ENCODE measurements at regions not wholly inside any gene's neighbourhood (a gene's known extent, or its start where the extent isn't known, plus 50 kb on each side); places are given as distances from the start of the nearest gene placed in this dataset.

DNA sequence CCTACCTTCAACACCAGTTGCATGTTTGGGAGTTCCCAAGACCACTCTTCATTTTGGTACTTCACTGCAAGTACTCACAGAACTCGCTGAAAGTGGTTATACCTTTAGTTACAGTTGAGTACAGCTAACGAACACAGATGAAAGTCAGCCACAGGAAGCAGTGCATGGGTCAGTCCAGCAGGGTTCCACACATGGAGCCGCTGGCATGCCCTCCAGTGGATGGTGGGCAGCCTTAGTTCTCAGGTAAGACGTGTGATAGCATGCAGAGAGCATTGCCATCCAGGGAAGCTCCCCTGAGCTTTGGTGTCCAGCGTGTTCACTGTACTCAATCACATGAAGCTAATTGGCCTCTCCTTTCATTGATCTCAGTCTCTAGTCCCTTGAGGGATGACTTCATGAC is 815.3 kb downstream of the RNF144A start:
- Histone ChIP-seq H3K36me3 (ENCODE audit: control insufficient read depth in 3 of 3, insufficient read depth in 3 of 3, low read length in 3 of 3) (no peaks in the 10 kb centered on the region), H3K9ac (ENCODE audit: low read depth in 1 of 3, low read length in 3 of 3) (no peak overlapping the region), H3K27me3 (ENCODE audit: control insufficient read depth in 3 of 3, insufficient read depth in 3 of 3, low read length in 3 of 3) (peaks cover 0 to 3% (median 0%) of the 10 kb centered on the region in 3 donors), H3K27ac (ENCODE audit: low read depth, low read length) (no peak overlapping the region), H3K9me3 (ENCODE audit: control insufficient read depth in 3 of 3, low read length in 3 of 3) (no peaks in the 10 kb centered on the region), H3K4me3 (ENCODE audit: low read length in 3 of 3) (no peak overlapping the region), H3K4me1 (ENCODE audit: control insufficient read depth in 3 of 3, insufficient read depth in 3 of 3, low read length in 3 of 3) (no peaks in the 10 kb centered on the region)

DNA sequence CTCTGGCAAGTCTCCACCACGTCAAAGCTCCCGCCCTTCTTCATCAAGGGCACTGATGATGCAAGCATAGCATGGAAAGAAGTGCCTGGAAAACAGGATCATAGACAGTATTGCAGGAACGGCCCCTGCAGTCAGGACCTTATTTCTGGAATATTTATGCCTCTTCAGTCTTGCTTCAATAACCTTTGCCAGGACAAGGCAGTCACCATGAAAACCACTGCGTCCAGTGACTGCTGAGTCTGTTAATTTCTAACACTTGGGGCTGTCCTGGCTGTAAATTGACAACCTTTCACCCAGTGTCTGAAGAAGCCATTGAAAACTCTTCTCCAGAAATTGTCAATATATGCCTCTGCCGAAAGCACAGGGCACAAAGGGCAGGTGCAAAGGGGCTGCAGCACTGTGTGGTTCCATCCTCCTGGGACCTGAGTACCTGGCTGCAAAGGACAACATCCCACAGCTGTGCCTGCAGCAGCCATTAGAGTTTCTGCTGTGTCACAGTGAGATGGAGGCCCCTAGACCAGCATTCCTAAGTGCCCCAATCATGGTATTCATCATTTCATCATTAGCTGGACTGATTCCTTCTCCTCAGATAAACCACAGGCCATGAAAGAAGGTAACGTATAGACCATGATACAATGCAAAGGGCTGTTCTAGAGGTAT is 819.6 kb downstream of the RNF144A start:
- Histone ChIP-seq H3K4me1 (ENCODE audit: control insufficient read depth in 3 of 3, insufficient read depth in 3 of 3, low read length in 3 of 3) (no peaks in the 10 kb centered on the region), H3K4me3 (ENCODE audit: low read length in 3 of 3) (no peak overlapping the region), H3K27me3 (ENCODE audit: control insufficient read depth in 3 of 3, insufficient read depth in 3 of 3, low read length in 3 of 3) (no peaks in the 10 kb centered on the region), H3K36me3 (ENCODE audit: control insufficient read depth in 3 of 3, insufficient read depth in 3 of 3, low read length in 3 of 3) (no peaks in the 10 kb centered on the region), H3K27ac (ENCODE audit: low read depth, low read length) (no peak overlapping the region), H3K9me3 (ENCODE audit: control insufficient read depth in 3 of 3, low read length in 3 of 3) (no peaks in the 10 kb centered on the region), H3K9ac (ENCODE audit: low read depth in 1 of 3, low read length in 3 of 3) (no peak overlapping the region)

DNA sequence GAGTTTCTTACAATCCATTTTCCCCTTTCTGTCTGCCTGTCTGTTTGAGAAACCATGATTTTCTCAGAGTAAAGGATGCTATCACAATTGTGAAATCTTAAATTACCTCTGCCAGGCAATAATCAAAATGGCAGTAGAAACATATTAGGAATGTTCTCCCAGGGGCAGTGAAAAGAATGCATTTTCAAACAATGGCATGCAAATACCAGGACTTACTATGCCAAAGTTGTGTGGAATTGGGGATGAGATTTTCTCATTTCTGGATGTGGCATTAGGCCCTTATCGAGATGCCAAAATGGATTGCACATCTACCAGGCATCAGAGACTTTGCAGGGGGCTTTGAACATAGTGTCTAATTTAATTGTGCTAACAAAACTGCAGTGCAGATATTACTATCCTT is 821.4 kb downstream of the RNF144A start:
- Histone ChIP-seq H3K9ac (ENCODE audit: low read depth in 1 of 3, low read length in 3 of 3) (no peak overlapping the region), H3K27me3 (ENCODE audit: control insufficient read depth in 3 of 3, insufficient read depth in 3 of 3, low read length in 3 of 3) (no peaks in the 10 kb centered on the region), H3K4me1 (ENCODE audit: control insufficient read depth in 3 of 3, insufficient read depth in 3 of 3, low read length in 3 of 3) (no peaks in the 10 kb centered on the region), H3K4me3 (ENCODE audit: low read length in 3 of 3) (no peak overlapping the region), H3K9me3 (ENCODE audit: control insufficient read depth in 3 of 3, low read length in 3 of 3) (no peaks in the 10 kb centered on the region), H3K27ac (ENCODE audit: low read depth, low read length) (no peak overlapping the region), H3K36me3 (ENCODE audit: control insufficient read depth in 3 of 3, insufficient read depth in 3 of 3, low read length in 3 of 3) (no peaks in the 10 kb centered on the region)

DNA sequence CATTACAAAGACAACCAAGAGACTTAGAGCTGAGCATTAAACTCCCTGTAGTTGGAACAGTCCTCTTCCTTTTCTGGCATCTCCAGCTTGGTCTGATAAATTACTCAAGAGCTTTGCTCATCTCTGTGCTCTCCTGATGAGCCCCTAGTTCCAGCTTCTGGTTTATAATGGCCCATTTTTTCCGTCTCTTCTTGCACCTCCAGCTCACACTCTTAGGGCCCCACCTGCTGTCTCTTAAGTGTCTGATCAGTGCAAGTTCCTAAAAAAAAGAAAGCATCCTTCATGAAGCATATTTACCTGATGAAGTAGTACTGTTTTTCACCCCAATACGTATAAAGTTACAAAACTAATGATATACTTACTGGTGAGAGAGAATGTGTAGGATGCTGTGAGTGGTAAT is 822.9 kb downstream of the RNF144A start:
- Histone ChIP-seq H3K36me3 (ENCODE audit: control insufficient read depth in 3 of 3, insufficient read depth in 3 of 3, low read length in 3 of 3) (no peaks in the 10 kb centered on the region), H3K9me3 (ENCODE audit: control insufficient read depth in 3 of 3, low read length in 3 of 3) (no peaks in the 10 kb centered on the region), H3K4me1 (ENCODE audit: control insufficient read depth in 3 of 3, insufficient read depth in 3 of 3, low read length in 3 of 3) (no peaks in the 10 kb centered on the region), H3K27me3 (ENCODE audit: control insufficient read depth in 3 of 3, insufficient read depth in 3 of 3, low read length in 3 of 3) (no peaks in the 10 kb centered on the region), H3K4me3 (ENCODE audit: low read length in 3 of 3) (no peak overlapping the region), H3K9ac (ENCODE audit: low read depth in 1 of 3, low read length in 3 of 3) (no peak overlapping the region), H3K27ac (ENCODE audit: low read depth, low read length) (no peak overlapping the region)

DNA sequence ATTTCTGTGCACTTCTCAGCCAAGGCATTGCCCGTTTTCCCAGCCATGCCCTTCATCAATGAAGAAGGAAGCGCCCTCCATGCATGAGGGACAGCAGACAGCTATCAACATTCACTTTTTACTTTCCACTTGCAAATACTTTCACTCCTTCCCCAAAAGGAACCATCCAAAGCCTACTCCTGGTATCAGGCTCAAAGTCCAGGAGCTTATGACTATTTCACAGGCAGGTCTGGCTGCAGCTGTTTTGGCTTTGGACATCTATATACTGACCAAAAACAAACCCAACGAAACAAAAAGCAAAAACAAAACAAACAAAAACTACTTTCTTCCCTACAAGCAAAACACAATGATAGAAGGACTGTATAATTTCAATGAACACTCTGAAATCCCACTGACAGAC is 825.1 kb downstream of the RNF144A start:
- no peaks in the 10 kb centered on the region for H3K36me3 ChIP-seq (ENCODE audit: control insufficient read depth in 3 of 3, insufficient read depth in 3 of 3, low read length in 3 of 3)
- no peaks in the 10 kb centered on the region for H3K9me3 ChIP-seq (ENCODE audit: control insufficient read depth in 3 of 3, low read length in 3 of 3)
- H3K27me3 ChIP-seq (ENCODE audit: control insufficient read depth in 3 of 3, insufficient read depth in 3 of 3, low read length in 3 of 3), result no peaks in the 10 kb centered on the region
- no peak overlapping the region for H3K9ac ChIP-seq (ENCODE audit: low read depth in 1 of 3, low read length in 3 of 3)
- no peaks in the 10 kb centered on the region for H3K4me1 ChIP-seq (ENCODE audit: control insufficient read depth in 3 of 3, insufficient read depth in 3 of 3, low read length in 3 of 3)
- no peak overlapping the region for H3K27ac ChIP-seq (ENCODE audit: low read depth, low read length)
- no peak overlapping the region for H3K4me3 ChIP-seq (ENCODE audit: low read length in 3 of 3)

DNA sequence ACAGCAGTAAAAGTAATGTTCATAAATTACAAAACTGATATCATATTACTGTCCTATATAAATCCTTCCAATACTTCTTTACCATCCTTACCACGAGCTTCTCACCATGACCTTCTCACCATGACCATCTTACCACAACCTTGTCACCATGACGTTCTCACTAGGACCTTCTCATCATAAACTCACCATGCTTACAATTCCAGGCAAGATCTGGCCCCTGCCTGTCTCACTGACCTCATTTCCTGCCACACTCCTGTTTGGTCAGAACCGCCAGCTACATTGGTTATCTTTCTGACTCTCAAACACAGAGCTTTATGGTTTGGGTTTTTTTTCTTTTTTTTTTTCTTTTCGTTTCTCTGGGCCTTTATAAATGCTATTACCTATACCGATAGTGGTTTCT is 827.6 kb downstream of the RNF144A start:
- no peak overlapping the region for H3K9ac ChIP-seq (ENCODE audit: low read depth in 1 of 3, low read length in 3 of 3)

DNA sequence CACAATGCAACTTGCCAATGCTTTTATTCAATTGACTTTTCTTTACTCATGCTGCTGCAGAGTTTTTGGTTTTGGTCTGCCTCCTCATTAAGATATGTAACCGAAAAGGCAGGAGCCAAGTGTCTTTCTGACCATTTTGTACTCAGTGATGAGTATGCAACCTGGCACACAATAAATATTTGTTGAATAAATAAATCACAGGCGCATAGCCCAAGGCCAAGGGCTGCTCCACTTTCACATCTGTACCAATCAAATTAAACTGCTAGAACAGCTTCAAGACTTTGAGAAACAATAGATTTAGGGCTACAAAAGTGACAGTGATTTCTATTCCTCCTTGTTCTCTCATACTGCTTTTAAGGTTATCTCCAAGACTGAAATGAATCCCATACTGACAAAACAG is 828.2 kb downstream of the RNF144A start:
- H3K27me3 ChIP-seq (ENCODE audit: control insufficient read depth in 3 of 3, insufficient read depth in 3 of 3, low read length in 3 of 3), result no peaks in the 10 kb centered on the region
- H3K4me3 ChIP-seq (ENCODE audit: low read length in 3 of 3), result no peak overlapping the region
- H3K36me3 ChIP-seq (ENCODE audit: control insufficient read depth in 3 of 3, insufficient read depth in 3 of 3, low read length in 3 of 3), result no peaks in the 10 kb centered on the region
- H3K9me3 ChIP-seq (ENCODE audit: control insufficient read depth in 3 of 3, low read length in 3 of 3), result no peaks in the 10 kb centered on the region
- H3K9ac ChIP-seq (ENCODE audit: low read depth in 1 of 3, low read length in 3 of 3), result no peak overlapping the region
- no peaks in the 10 kb centered on the region for H3K4me1 ChIP-seq (ENCODE audit: control insufficient read depth in 3 of 3, insufficient read depth in 3 of 3, low read length in 3 of 3)
- H3K27ac ChIP-seq (ENCODE audit: low read depth, low read length), result no peak overlapping the region

More for the DNA sequence above, 827.6 kb downstream of the RNF144A start:
- Histone ChIP-seq H3K9me3 (ENCODE audit: control insufficient read depth in 3 of 3, low read length in 3 of 3) (no peaks in the 10 kb centered on the region), H3K4me3 (ENCODE audit: low read length in 3 of 3) (no peak overlapping the region), H3K36me3 (ENCODE audit: control insufficient read depth in 3 of 3, insufficient read depth in 3 of 3, low read length in 3 of 3) (no peaks in the 10 kb centered on the region), H3K27me3 (ENCODE audit: control insufficient read depth in 3 of 3, insufficient read depth in 3 of 3, low read length in 3 of 3) (no peaks in the 10 kb centered on the region), H3K4me1 (ENCODE audit: control insufficient read depth in 3 of 3, insufficient read depth in 3 of 3, low read length in 3 of 3) (no peaks in the 10 kb centered on the region), H3K27ac (ENCODE audit: low read depth, low read length) (no peak overlapping the region)

DNA sequence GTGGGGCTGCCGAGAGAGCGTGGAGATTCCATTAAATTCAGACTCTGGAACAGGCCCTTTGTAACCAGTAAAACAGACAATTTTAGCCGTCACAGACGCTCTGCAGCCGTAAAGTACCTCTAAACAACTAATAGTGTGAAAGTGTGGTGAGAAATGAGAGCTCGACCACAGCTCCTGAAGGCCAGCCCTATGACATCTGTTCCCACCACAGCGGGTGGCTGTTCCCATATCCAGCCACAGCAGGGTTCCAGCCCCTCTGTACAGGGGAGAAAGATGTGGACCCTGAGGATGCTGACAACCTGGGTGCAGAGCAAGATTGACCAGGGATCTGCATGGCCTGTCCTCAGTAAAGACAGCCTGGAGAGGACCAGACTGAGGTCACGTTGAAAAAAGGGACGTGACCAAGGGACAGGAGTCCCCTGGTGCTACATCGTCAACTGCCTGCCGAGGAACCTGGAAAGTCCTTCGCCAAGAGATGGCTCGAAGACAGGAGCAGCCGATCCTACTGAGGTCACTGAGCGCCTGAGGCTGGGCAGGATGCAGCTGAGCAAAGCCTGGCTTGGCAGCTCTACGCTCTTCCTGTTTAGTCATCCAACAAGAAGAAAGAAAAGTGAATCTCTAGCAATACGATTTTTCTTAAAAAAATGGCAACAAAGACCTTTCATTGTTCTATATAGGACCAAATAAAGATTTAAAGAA is 831.7 kb downstream of the RNF144A start:
- no peak overlapping the region for H3K4me3 ChIP-seq (ENCODE audit: low read length in 3 of 3)
- no peaks in the 10 kb centered on the region for H3K4me1 ChIP-seq (ENCODE audit: control insufficient read depth in 3 of 3, insufficient read depth in 3 of 3, low read length in 3 of 3)
- no peak overlapping the region for H3K9ac ChIP-seq (ENCODE audit: low read depth in 1 of 3, low read length in 3 of 3)
- H3K27ac ChIP-seq (ENCODE audit: low read depth, low read length), result no peak overlapping the region
- H3K36me3 ChIP-seq (ENCODE audit: control insufficient read depth in 3 of 3, insufficient read depth in 3 of 3, low read length in 3 of 3), result no peaks in the 10 kb centered on the region
- no peaks in the 10 kb centered on the region for H3K27me3 ChIP-seq (ENCODE audit: control insufficient read depth in 3 of 3, insufficient read depth in 3 of 3, low read length in 3 of 3)
- H3K9me3 ChIP-seq (ENCODE audit: control insufficient read depth in 3 of 3, low read length in 3 of 3), result peaks cover 0 to 7% (median under 1%) of the 10 kb centered on the region in 3 donors

DNA sequence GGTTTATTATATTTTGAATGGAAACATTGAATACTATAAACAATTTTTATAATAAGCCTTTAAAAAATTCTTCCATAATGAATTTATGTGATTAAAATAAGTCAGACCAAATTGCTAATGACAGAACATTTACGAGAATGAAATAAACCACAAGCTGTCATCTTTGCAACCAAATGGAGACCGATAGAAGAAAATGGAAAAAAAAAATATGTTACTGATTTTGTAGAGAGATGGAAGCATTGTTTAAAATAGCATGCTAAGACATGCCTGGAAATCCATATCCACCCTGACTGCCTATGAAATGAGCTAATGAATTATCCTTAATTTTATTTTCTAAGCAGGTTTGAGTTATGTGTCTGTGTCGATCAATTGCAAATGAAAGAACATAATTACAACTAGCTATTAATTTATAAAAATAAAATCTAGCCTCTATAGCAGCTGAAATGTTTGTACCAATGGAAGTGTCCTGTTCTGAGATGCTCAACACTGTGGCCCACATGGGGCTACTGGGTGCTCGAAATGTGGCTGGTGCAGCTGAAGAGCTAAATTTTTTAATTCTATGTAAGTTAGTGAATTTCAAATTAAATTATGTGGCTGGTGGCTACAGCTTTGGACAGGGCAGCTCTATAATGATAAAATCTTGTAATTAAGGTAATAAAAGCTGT is 832.8 kb downstream of the RNF144A start:
- Histone ChIP-seq H3K9ac (ENCODE audit: low read depth in 1 of 3, low read length in 3 of 3) (no peak overlapping the region), H3K4me1 (ENCODE audit: control insufficient read depth in 3 of 3, insufficient read depth in 3 of 3, low read length in 3 of 3) (no peaks in the 10 kb centered on the region), H3K27me3 (ENCODE audit: control insufficient read depth in 3 of 3, insufficient read depth in 3 of 3, low read length in 3 of 3) (no peaks in the 10 kb centered on the region), H3K36me3 (ENCODE audit: control insufficient read depth in 3 of 3, insufficient read depth in 3 of 3, low read length in 3 of 3) (no peaks in the 10 kb centered on the region), H3K27ac (ENCODE audit: low read depth, low read length) (no peak overlapping the region), H3K4me3 (ENCODE audit: low read length in 3 of 3) (no peak overlapping the region), H3K9me3 (ENCODE audit: control insufficient read depth in 3 of 3, low read length in 3 of 3) (peaks cover 0 to 9% (median 5%) of the 10 kb centered on the region in 3 donors)

DNA sequence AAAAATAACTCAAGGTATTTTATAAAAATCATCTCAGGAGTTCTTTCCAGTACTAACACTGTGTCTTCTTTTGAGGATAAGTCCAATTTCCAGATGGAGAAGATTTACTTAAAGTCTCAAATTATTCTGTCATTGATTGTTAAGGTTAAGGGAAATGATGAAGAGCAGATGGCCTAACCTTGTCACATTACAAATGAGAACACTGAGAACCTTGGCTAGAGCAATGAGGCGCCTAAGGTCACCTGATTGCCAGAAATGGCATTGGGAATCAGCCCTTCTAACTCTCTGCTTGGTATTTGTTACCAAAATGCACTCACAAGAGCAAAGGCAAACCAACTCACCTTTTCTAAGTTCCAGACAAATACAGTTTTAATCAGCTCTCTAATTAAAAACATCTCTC is 835.1 kb downstream of the RNF144A start:
- no peak overlapping the region for H3K4me3 ChIP-seq (ENCODE audit: low read length in 3 of 3)
- H3K27ac ChIP-seq (ENCODE audit: low read depth, low read length), result no peak overlapping the region
- peaks cover 0 to 9% (median 5%) of the 10 kb centered on the region in 3 donors for H3K9me3 ChIP-seq (ENCODE audit: control insufficient read depth in 3 of 3, low read length in 3 of 3)
- no peaks in the 10 kb centered on the region for H3K4me1 ChIP-seq (ENCODE audit: control insufficient read depth in 3 of 3, insufficient read depth in 3 of 3, low read length in 3 of 3)
- no peaks in the 10 kb centered on the region for H3K27me3 ChIP-seq (ENCODE audit: control insufficient read depth in 3 of 3, insufficient read depth in 3 of 3, low read length in 3 of 3)
- H3K9ac ChIP-seq (ENCODE audit: low read depth in 1 of 3, low read length in 3 of 3), result no peak overlapping the region
- no peaks in the 10 kb centered on the region for H3K36me3 ChIP-seq (ENCODE audit: control insufficient read depth in 3 of 3, insufficient read depth in 3 of 3, low read length in 3 of 3)
